Smooth muscle cell (in vitro differentiated cells): ENCODE measurements at regions not wholly inside any gene's neighbourhood (a gene's known extent, or its start where the extent isn't known, plus 50 kb on each side); places are given as distances from the start of the nearest gene placed in this dataset.

ENCODE experiments used
- DNase-seq: peaks from one replicate; lab custom pipeline; 2025; ENCODE audit not compliant: unreplicated experiment; lab: John Stamatoyannopoulos, UW
- H2AFZ ChIP-seq: fragments of 200-600 bp; sonication (generic); 2 replicates; pipeline ENCODE4 v1.6.0; 2016; ENCODE audit warnings: antibody characterized with exemption, low read depth, mild to moderate bottlenecking
- H3F3A ChIP-seq: fragments of 200-600 bp; sonication (generic); 2 replicates; pipeline ENCODE4 v1.6.0; 2017; ENCODE audit warnings: antibody characterized with exemption, low read depth
- H3K27ac ChIP-seq: fragments of 200-600 bp; sonication (generic); 2 replicates; pipeline ENCODE4 v1.5.1; 2016; ENCODE audit warnings: low read depth, mild to moderate bottlenecking
- H3K27me3 ChIP-seq: fragments of 200-600 bp; sonication (generic); 2 replicates; pipeline ENCODE4 v1.6.1; 2016; ENCODE audit warnings: low read depth, mild to moderate bottlenecking
- H3K36me3 ChIP-seq: fragments of 200-600 bp; sonication (generic); 2 replicates; pipeline ENCODE4 v1.5.1; 2016; ENCODE audit warnings: low read depth
- H3K4me1 ChIP-seq: fragments of 200-600 bp; sonication (generic); 2 replicates; pipeline ENCODE4 v1.5.1; 2016; ENCODE audit warnings: low read depth
- H3K4me2 ChIP-seq: fragments of 200-600 bp; sonication (generic); 2 replicates; pipeline ENCODE4 v1.6.0; 2016; ENCODE audit warnings: mild to moderate bottlenecking
- H3K4me3 ChIP-seq: fragments of 200-600 bp; sonication (generic); 2 replicates; pipeline ENCODE4 v1.5.1; 2016; ENCODE audit warnings: mild to moderate bottlenecking
- H3K79me2 ChIP-seq: fragments of 200-600 bp; sonication (generic); 2 replicates; pipeline ENCODE4 v1.6.0; 2016; ENCODE audit warnings: low read depth, mild to moderate bottlenecking
- H3K9ac ChIP-seq: fragments of 200-600 bp; sonication (generic); 2 replicates; pipeline ENCODE4 v1.6.0; 2016; ENCODE audit warnings: low read depth
- H3K9me3 ChIP-seq: fragments of 200-600 bp; sonication (generic); replicated peaks from 2 replicates; pipeline ENCODE4 v1.5.1; 2016; ENCODE audit warnings: low read depth
- H4K20me1 ChIP-seq: fragments of 200-600 bp; sonication (generic); 2 replicates; pipeline ENCODE4 v1.6.0; 2016; ENCODE audit warnings: low read depth
- WGBS: methylation state at CpG from one replicate; pipeline ENCODE4 v1.1.7; 2016; ENCODE audit warnings: low lambda C conversion rate; 5-methylcytosine and 5-hydroxymethylcytosine counted together
- TF ChIP-seq, protein P1 (sequence below): fragments of 200-600 bp; sonication (generic); IDR thresholded peaks from 2 replicates; pipeline ENCODE4 v1.5.1; 2017; ENCODE audit warnings: borderline replicate concordance, mild to moderate bottlenecking, antibody characterized with exemption; ENCODE audit not compliant: insufficient read depth, poor library complexity, severe bottlenecking

- WGBS = 75% methylated on average over 5 of the region's 5 CpGs
- Histone ChIP-seq H3K27ac (no peak overlapping the region), H3K4me2 (no peak overlapping the region), H3K36me3 (no peaks in the 10 kb centered on the region), H3F3A (no peaks in the 10 kb centered on the region), H3K9ac (no peak overlapping the region), H3K4me3 (no peak overlapping the region), H4K20me1 (no peaks in the 10 kb centered on the region), H3K27me3 (no peaks in the 10 kb centered on the region), H3K79me2 (no peaks in the 10 kb centered on the region), H2AFZ (no peak overlapping the region), H3K4me1 (no peaks in the 10 kb centered on the region), H3K9me3 (no peaks in the 10 kb centered on the region)
- TF ChIP-seq, protein P1, sequence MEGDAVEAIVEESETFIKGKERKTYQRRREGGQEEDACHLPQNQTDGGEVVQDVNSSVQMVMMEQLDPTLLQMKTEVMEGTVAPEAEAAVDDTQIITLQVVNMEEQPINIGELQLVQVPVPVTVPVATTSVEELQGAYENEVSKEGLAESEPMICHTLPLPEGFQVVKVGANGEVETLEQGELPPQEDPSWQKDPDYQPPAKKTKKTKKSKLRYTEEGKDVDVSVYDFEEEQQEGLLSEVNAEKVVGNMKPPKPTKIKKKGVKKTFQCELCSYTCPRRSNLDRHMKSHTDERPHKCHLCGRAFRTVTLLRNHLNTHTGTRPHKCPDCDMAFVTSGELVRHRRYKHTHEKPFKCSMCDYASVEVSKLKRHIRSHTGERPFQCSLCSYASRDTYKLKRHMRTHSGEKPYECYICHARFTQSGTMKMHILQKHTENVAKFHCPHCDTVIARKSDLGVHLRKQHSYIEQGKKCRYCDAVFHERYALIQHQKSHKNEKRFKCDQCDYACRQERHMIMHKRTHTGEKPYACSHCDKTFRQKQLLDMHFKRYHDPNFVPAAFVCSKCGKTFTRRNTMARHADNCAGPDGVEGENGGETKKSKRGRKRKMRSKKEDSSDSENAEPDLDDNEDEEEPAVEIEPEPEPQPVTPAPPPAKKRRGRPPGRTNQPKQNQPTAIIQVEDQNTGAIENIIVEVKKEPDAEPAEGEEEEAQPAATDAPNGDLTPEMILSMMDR = no peak
- no peak for DNase-seq
Observed at GRCh38 chr7:42733040-42733439, 178.8 kb downstream of the C7orf25 start.

DNA sequence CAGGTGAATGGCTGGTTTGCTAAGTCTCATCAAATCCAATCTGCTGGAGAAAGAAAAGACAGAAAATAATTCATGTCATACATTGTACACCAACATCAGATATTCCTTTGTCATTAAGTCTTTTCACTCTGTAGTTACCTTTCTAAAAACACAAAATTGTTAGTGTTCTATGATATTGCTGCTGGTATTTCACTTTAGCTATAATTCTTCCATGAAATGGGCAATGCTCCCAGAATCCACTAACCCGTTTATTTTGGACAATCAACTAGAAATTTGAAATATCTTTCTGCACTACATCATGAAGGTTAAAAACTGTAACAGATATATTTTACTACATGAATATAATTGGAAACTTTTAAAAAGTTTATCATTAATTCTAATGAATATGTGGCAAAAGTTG, 181.3 kb downstream of the C7orf25 start:
- no peaks in the 10 kb centered on the region for H3K4me1 ChIP-seq
- H3K9ac ChIP-seq = no peak overlapping the region
- no peak for DNase-seq
- no peaks in the 10 kb centered on the region for H3K27me3 ChIP-seq
- WGBS = 91% methylated on average over 1 of the region's 1 CpG
- no peak overlapping the region for H3K4me2 ChIP-seq
- no peaks in the 10 kb centered on the region for H3K36me3 ChIP-seq
- no peaks in the 10 kb centered on the region for H3F3A ChIP-seq
- H4K20me1 ChIP-seq = no peaks in the 10 kb centered on the region
- no peak overlapping the region for H3K27ac ChIP-seq
- H3K9me3 ChIP-seq = no peaks in the 10 kb centered on the region
- no peak overlapping the region for H2AFZ ChIP-seq
- TF ChIP-seq, protein P1 = no peak
- H3K79me2 ChIP-seq = no peaks in the 10 kb centered on the region
- H3K4me3 ChIP-seq = no peak overlapping the region

- no peaks in the 10 kb centered on the region for H3K36me3 ChIP-seq
- TF ChIP-seq, protein P1 = no peak
- no peaks in the 10 kb centered on the region for H3K4me1 ChIP-seq
- H4K20me1 ChIP-seq = no peaks in the 10 kb centered on the region
- H3K4me2 ChIP-seq = no peak overlapping the region
- no peak for DNase-seq
- H3K4me3 ChIP-seq = no peak overlapping the region
- no peak overlapping the region for H2AFZ ChIP-seq
- H3K9ac ChIP-seq = no peak overlapping the region
- no peaks in the 10 kb centered on the region for H3K9me3 ChIP-seq
- no peaks in the 10 kb centered on the region for H3F3A ChIP-seq
- no peaks in the 10 kb centered on the region for H3K79me2 ChIP-seq
- H3K27ac ChIP-seq = no peak overlapping the region
- H3K27me3 ChIP-seq = no peaks in the 10 kb centered on the region
Observed at GRCh38 chr7:42729053-42729765, 182.7 kb downstream of the C7orf25 start.

DNA sequence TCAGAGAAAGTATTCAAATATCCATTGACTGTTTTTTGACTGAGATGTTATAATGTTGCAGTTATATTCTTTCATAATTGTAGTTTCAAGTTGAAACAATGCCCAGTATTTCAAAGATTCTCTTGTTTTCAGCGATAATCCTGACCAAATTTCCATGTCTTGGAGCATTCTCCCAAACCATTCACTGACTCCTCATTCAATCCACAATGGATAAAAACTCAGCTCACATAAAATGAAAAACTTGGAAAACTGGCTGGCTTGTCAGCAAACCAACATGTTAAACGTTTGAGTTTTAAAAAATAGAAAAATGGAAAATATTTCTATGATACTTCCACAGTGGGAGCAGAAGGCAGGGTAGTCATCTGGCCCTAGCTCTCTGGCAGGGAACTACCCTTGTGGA, 184.4 kb downstream of the C7orf25 start:
- Histone ChIP-seq H3K27ac (no peak overlapping the region), H3F3A (no peaks in the 10 kb centered on the region), H3K79me2 (no peaks in the 10 kb centered on the region), H3K9ac (no peak overlapping the region), H4K20me1 (no peaks in the 10 kb centered on the region), H3K4me2 (no peak overlapping the region), H3K4me3 (no peak overlapping the region), H3K36me3 (no peaks in the 10 kb centered on the region), H2AFZ (no peak overlapping the region), H3K4me1 (no peaks in the 10 kb centered on the region), H3K9me3 (no peaks in the 10 kb centered on the region), H3K27me3 (no peaks in the 10 kb centered on the region)
- no peak for DNase-seq
- TF ChIP-seq, protein P1 = no peak
- WGBS = 83% methylated on average over 2 of the region's 2 CpGs
